ENCODE measurements at regions not wholly inside any gene's neighbourhood (a gene's known extent, or its start where the extent isn't known, plus 50 kb on each side); places are given as distances from the start of the nearest gene placed in this dataset.

DNA sequence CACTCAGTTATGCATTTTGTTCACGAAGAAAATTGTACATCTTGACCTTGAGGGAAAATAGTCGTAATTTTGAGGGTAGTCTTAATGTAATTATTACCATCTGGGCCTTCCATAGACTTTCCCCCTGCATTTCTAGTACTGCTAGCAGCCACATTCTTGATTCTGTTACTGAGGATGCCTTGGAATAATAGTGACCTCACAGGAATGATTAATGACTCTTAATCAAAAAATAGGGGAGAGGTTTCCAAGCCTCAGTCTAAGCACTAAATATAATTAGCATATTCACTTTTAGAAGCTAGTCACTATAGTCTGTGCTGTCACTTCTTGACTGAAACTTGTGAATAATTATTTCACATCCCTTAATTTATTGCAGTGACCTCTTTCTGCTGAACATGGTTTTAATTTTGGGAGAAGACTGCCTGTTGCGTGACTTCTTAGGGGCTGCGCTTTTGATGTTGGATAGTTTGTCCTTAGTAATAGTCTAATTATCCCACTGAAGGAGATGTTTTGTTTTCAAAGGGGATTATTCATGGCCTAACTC, 400.5 kb downstream of the ADAMTS20 start:
- DNase-seq (ENCODE audit: extremely low read depth, low read depth), result peak; percentile 51
- H3K4me3 ChIP-seq (replicated peaks; ENCODE audit: low read depth, low read length), result no peak overlapping the region
- TF ChIP-seq, protein P1, sequence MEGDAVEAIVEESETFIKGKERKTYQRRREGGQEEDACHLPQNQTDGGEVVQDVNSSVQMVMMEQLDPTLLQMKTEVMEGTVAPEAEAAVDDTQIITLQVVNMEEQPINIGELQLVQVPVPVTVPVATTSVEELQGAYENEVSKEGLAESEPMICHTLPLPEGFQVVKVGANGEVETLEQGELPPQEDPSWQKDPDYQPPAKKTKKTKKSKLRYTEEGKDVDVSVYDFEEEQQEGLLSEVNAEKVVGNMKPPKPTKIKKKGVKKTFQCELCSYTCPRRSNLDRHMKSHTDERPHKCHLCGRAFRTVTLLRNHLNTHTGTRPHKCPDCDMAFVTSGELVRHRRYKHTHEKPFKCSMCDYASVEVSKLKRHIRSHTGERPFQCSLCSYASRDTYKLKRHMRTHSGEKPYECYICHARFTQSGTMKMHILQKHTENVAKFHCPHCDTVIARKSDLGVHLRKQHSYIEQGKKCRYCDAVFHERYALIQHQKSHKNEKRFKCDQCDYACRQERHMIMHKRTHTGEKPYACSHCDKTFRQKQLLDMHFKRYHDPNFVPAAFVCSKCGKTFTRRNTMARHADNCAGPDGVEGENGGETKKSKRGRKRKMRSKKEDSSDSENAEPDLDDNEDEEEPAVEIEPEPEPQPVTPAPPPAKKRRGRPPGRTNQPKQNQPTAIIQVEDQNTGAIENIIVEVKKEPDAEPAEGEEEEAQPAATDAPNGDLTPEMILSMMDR (IDR thresholded peaks at IDR 0.05; ENCODE audit: low read depth, low read length, missing control alignments), result no peak

DNA sequence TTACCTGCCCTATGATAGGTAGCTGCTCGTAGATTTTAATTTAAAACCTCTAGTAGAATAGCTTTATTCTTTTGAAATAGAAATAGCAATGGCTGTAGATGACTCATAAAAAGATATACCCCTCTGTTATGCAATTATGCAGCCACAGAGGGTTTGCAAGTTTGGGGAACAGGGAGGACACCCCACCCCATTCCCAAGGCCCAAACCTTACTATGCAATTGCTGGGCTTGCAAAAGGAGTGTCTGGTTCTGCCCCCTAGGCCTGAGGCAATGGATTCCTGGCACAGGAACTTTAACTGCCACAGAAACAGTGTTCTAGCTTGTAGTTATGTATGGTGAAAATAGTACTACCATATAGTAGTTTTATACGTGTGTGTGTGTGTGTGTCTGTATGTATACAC, 403.3 kb downstream of the ADAMTS20 start:
- no peak for DNase-seq (ENCODE audit: extremely low read depth, low read depth)
- TF ChIP-seq, protein P1 (IDR thresholded peaks at IDR 0.05; ENCODE audit: low read depth, low read length, missing control alignments), result no peak
- H3K4me3 ChIP-seq (replicated peaks; ENCODE audit: low read depth, low read length), result no peak overlapping the region

DNA sequence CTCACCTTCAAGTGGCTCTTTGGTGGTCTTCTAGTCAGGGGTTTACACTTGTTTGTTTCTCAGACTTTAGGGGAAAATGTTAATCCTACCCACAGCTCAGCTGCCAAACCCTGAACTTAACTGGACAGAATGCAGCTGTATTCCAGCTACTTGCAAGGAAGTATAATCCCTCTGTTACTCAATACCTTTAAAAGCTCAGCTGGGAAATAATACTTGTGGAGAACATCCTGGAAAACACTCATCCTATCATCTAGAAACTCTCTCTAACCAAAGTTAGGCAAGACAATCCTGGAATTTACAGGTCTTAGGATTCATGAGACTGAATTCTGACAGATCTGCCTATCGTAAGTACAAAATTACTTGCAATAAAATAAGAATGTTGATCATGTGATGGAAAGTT, 404.1 kb downstream of the ADAMTS20 start:
- TF ChIP-seq, protein P1 (IDR thresholded peaks at IDR 0.05; ENCODE audit: low read depth, low read length, missing control alignments), result no peak
- no peak overlapping the region for H3K4me3 ChIP-seq (replicated peaks; ENCODE audit: low read depth, low read length)
- DNase-seq (ENCODE audit: extremely low read depth, low read depth), result no peak

DNA sequence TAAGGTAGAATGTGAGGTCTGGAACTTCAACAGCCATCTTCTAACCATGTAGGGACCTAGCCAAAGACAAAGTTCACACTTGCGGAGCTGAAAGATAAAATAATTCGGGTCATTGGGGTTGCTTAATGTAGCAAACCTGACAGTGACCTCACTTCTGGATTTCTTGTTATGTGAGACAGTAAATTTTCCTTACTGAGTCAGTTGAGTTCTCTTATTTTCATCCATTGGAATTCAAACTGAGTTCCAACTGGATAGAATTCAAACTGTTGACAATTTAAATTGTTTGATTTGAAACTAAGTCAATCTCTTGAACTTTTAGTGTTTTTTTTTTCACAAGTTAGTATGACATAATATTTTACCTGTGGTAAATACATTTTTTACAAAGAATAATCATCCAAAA, 406.5 kb downstream of the ADAMTS20 start:
- DNase-seq (ENCODE audit: extremely low read depth, low read depth), result no peak

DNA sequence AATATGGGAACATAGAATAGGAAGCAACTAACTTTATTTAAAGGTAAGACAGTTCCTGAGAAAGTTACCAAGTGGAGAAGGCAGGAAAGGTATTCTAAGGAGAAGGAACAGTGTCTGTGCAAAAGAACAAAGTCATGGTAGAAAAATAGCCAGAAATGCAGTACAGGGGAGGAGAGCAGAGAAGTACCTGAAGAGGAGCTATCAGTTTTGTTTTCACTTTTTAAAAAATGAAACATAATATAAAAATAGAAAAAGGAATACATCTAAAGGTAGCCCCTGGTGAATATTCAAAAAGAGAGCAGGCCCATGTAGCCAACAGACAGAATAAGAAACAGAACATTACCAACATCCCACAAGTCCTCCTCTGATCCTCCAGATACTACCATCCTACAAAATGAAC, 408.7 kb downstream of the ADAMTS20 start:
- no peak overlapping the region for H3K4me3 ChIP-seq (replicated peaks; ENCODE audit: low read depth, low read length)
- TF ChIP-seq, protein P1 (IDR thresholded peaks at IDR 0.05; ENCODE audit: low read depth, low read length, missing control alignments), result no peak
- DNase-seq (ENCODE audit: extremely low read depth, low read depth), result no peak

More for the DNA sequence above, 406.5 kb downstream of the ADAMTS20 start:
- no peak overlapping the region for H3K4me3 ChIP-seq (replicated peaks; ENCODE audit: low read depth, low read length)
- TF ChIP-seq, protein P1 (IDR thresholded peaks at IDR 0.05; ENCODE audit: low read depth, low read length, missing control alignments), result no peak

DNA sequence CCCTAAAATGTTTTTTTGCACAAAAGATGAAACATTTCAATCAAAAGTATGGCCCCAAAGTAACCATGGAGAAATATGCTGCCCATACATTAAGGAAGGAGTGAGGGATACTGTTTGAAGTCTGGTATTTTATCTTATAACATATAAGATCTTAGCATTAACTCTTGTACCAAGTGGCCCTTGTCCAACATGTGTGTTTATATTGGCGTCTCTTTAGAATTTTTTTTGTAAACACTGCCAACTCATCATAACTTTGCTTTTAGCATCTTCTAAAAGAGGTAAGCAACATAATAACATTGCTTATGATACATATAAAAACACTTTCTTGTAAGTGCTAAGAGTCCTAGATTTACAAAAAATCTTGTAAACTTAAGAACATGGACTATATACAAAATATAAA, 419.7 kb downstream of the ADAMTS20 start:
- DNase-seq (ENCODE audit: extremely low read depth, low read depth), result no peak
- H3K4me3 ChIP-seq (replicated peaks; ENCODE audit: low read depth, low read length), result no peak overlapping the region
- TF ChIP-seq, protein P1 (IDR thresholded peaks at IDR 0.05; ENCODE audit: low read depth, low read length, missing control alignments), result no peak

DNA sequence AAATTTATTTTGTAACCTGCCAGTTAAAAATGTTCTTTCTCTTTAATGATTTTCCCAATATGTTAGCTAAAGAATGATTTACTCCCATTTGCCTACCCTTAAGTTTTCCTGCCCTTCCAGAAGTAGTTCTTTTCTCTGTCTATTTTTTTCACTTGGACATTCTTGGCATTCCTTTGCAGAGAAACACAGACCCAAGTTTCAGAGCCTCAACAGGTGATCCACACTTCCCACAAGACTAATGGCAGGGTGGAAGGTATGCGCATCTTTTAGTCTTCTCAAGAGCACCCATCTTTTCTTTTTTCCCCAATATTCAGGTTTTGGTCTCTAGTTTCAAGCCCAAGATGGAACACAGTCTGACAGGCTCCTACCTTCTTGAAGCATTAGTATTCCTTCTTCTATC, 420.7 kb downstream of the ADAMTS20 start:
- DNase-seq (ENCODE audit: extremely low read depth, low read depth), result no peak
- TF ChIP-seq, protein P1 (IDR thresholded peaks at IDR 0.05; ENCODE audit: low read depth, low read length, missing control alignments), result no peak
- H3K4me3 ChIP-seq (replicated peaks; ENCODE audit: low read depth, low read length), result no peak overlapping the region
